ENCODE measurements at regions not wholly inside any gene's neighbourhood (a gene's known extent, or its start where the extent isn't known, plus 50 kb on each side); places are given as distances from the start of the nearest gene placed in this dataset.
"Not testable (repeated sequence)": the region's sequence is repeated elsewhere in the genome, so short reads cannot be mapped to it uniquely, and the experiment has no call there.

GRCh38 chr1:189125694-189126093 is 1352.0 kb downstream of the BRINP3 start:
- ChIA-PET POLR2A (no interaction called here), CTCF (interaction anchor here (1.1 kb wide), 1 partner anchor 8 kb away, joined by 4 read pairs; no protein-coding TSS in a partner anchor)
- 5% methylated on average over 2 of the region's 2 CpGs for WGBS (ENCODE audit: missing lambda C conversion rate)
- no peak overlapping the region for H3K4me2 ChIP-seq
- peaks cover 8% of the 10 kb centered on the region; the same call in 2 of the 3 replicates for H3K9me3 ChIP-seq
- DNase-seq (ENCODE audit: low read depth in 1 of 2, low spot score in 1 of 2) (no peak), ATAC-seq (no peak), FAIRE-seq (no peak)
- H3K4me1 ChIP-seq: no peaks in the 10 kb centered on the region
- no peak for TF ChIP-seq CHD2 (IDR thresholded peaks at IDR 0.05; ENCODE audit: low read length, partially characterized antibody)
- TF ChIP-seq HOXB5 (CRISPR knock-in tag; IDR thresholded peaks at IDR 0.05): no peak
- TF ChIP-seq HMGXB4 (CRISPR knock-in tag; IDR thresholded peaks at IDR 0.05; ENCODE audit: borderline replicate concordance): no peak
- no peak for TF ChIP-seq PBX3 (IDR thresholded peaks at IDR 0.05)
- no peak for TF ChIP-seq MAX (IDR thresholded peaks at IDR 0.05)
- TF ChIP-seq HOXB13 (CRISPR knock-in tag; IDR thresholded peaks at IDR 0.05; ENCODE audit: low read depth): no peak
- TF ChIP-seq FOSL2 (IDR thresholded peaks at IDR 0.05): no peak
- no peak for TF ChIP-seq FOSL2 (CRISPR knock-in tag; IDR thresholded peaks at IDR 0.05)
- TF ChIP-seq RCOR1 (IDR thresholded peaks at IDR 0.05; ENCODE audit: low read depth, low read length): no peak
- no peak for TF ChIP-seq CHD4 (IDR thresholded peaks at IDR 0.05; ENCODE audit: borderline replicate concordance)
- no peak overlapping the region for H3K4me3 ChIP-seq
- H3K27ac ChIP-seq: no peak overlapping the region

- ATAC-seq: no peak
- no peak for DNase-seq (ENCODE audit: low read depth in 1 of 2, low spot score in 1 of 2)
- no peaks in the 10 kb centered on the region for H3K9me3 ChIP-seq
- no peak for FAIRE-seq
- no peak overlapping the region for H3K27ac ChIP-seq
- no peak for TF ChIP-seq RARB (CRISPR knock-in tag; IDR thresholded peaks at IDR 0.05)
- TF ChIP-seq KDM5A (IDR thresholded peaks at IDR 0.05): no peak
- TF ChIP-seq FOSL2 (IDR thresholded peaks at IDR 0.05): no peak
- 0 out of 2 replicates have a peak, but pooled peaks have one; percentile 7 for TF ChIP-seq FOSL2 (CRISPR knock-in tag; IDR thresholded peaks at IDR 0.05)
- no peak for TF ChIP-seq TFCP2L1 (CRISPR knock-in tag; IDR thresholded peaks at IDR 0.05)
- TF ChIP-seq POLR2A (IDR thresholded peaks at IDR 0.05; ENCODE audit: low read length): no peak
- TF ChIP-seq MYC (IDR thresholded peaks at IDR 0.05; ENCODE audit: borderline replicate concordance, low read length): no peak
- TF ChIP-seq SREBF2 (IDR thresholded peaks at IDR 0.05): no peak
- no peak for TF ChIP-seq CBX2 (IDR thresholded peaks at IDR 0.05; ENCODE audit: borderline replicate concordance, low read depth)
- H3K4me3 ChIP-seq: no peak overlapping the region
- ChIA-PET CTCF (no interaction called here), POLR2A (no interaction called here)
- H3K4me1 ChIP-seq: no peaks in the 10 kb centered on the region
- WGBS (ENCODE audit: missing lambda C conversion rate): 29% methylated on average over 3 of the region's 3 CpGs
- H3K4me2 ChIP-seq: no peak overlapping the region
Observed at GRCh38 chr1:189131576-189131975, 1346.1 kb downstream of the BRINP3 start.

GRCh38 chr1:189139748-189140147 is 1337.9 kb downstream of the BRINP3 start:
- CTCF ChIA-PET: interaction anchor here (0.6 kb wide), 1 partner anchor 400 kb away, joined by 5 read pairs; no protein-coding TSS in a partner anchor
- H3K4me2 ChIP-seq; H3K27ac ChIP-seq; H3K9me3 ChIP-seq; DNase-seq (ENCODE audit: low read depth in 1 of 2, low spot score in 1 of 2); POLR2A ChIA-PET; H3K4me1 ChIP-seq; FAIRE-seq; ATAC-seq; H3K4me3 ChIP-seq: not testable (repeated sequence)
- WGBS (ENCODE audit: missing lambda C conversion rate): 89% methylated on average over 12 of the region's 29 CpGs

GRCh38 chr1:189141056-189141455 is 1336.6 kb downstream of the BRINP3 start:
- 50% methylated on average over 1 of the region's 2 CpGs for WGBS (ENCODE audit: missing lambda C conversion rate)
- Histone ChIP-seq H3K4me3 (no peak overlapping the region), H3K4me2 (no peak overlapping the region), H3K4me1 (no peaks in the 10 kb centered on the region), H3K9me3 (no peaks in the 10 kb centered on the region), H3K27ac (no peak overlapping the region)
- FAIRE-seq (no peak), ATAC-seq (no peak; a peak in 1 of 6 replicates), DNase-seq (ENCODE audit: low read depth in 1 of 2, low spot score in 1 of 2) (no peak)
- POLR2A ChIA-PET: no interaction called here
- CTCF ChIA-PET: no interaction called here
- TF ChIP-seq RCOR1 (IDR thresholded peaks at IDR 0.05; ENCODE audit: low read depth, low read length): no peak
- TF ChIP-seq GATA3 (IDR thresholded peaks at IDR 0.05; ENCODE audit: borderline replicate concordance): no peak
- TF ChIP-seq CHD2 (IDR thresholded peaks at IDR 0.05; ENCODE audit: low read length, partially characterized antibody): no peak
- no peak for TF ChIP-seq TFCP2L1 (CRISPR knock-in tag; IDR thresholded peaks at IDR 0.05)
- TF ChIP-seq TP53 (CRISPR knock-in tag; IDR thresholded peaks at IDR 0.05): no peak
- TF ChIP-seq HDAC2 (IDR thresholded peaks at IDR 0.05): no peak
- no peak for TF ChIP-seq NR3C1 (IDR thresholded peaks at IDR 0.05)
- no peak for TF ChIP-seq FOXS1 (CRISPR knock-in tag; IDR thresholded peaks at IDR 0.05)
- no peak for TF ChIP-seq EP300 (IDR thresholded peaks at IDR 0.05)
- no peak for TF ChIP-seq RARB (CRISPR knock-in tag; IDR thresholded peaks at IDR 0.05)
- no peak for TF ChIP-seq POLR2A (IDR thresholded peaks at IDR 0.05; ENCODE audit: low read length)
- no peak for TF ChIP-seq EHF (CRISPR knock-in tag; IDR thresholded peaks at IDR 0.05)
- TF ChIP-seq KDM5A (IDR thresholded peaks at IDR 0.05): no peak
- TF ChIP-seq REST (IDR thresholded peaks at IDR 0.05): no peak
- TF ChIP-seq KDM1A (IDR thresholded peaks at IDR 0.05; ENCODE audit: low read depth): no peak
- no peak for TF ChIP-seq BHLHE40 (IDR thresholded peaks at IDR 0.05; ENCODE audit: low read depth, low read length)

All from A549 (cell line).